Psoas muscle (tissue), 7 donors: ENCODE measurements at regions not wholly inside any gene's neighbourhood (a gene's known extent, or its start where the extent isn't known, plus 50 kb on each side); places are given as distances from the start of the nearest gene placed in this dataset.

Experiments used
- ATAC-seq, 4 donors: fragments of 200-7000 bp; cut with Tn5 transposase; one replicate each; pipeline ENCODE4 v1.9.1; 2020; ENCODE audit warnings: moderate library complexity in 3 of 4, mild to moderate bottlenecking in 2 of 4
- DNase-seq, 2 donors: peaks; one replicate each; pipeline ENCODE4 v3.0.0-alpha.2; 2020
- H3K27ac ChIP-seq: fragments of 200-600 bp; one replicate; pipeline ENCODE4 v1.8.0; 2022
- H3K27me3 ChIP-seq, 3 donors: fragments of 200-600 bp in 1 of 3; one replicate each; pipeline versions ENCODE4 v1.6.1 to v1.8.0; 2013 to 2022; ENCODE audit warnings: low read length in 2 of 3, mild to moderate bottlenecking in 2 of 3, moderate library complexity in 1 of 3; ENCODE audit not compliant: insufficient read depth in 3 of 3
- H3K36me3 ChIP-seq, 2 donors: fragments of 200-600 bp in 1 of 2; one replicate each; pipeline versions ENCODE4 v1.6.1 to v1.8.0; 2013 to 2022; ENCODE audit warnings: low read depth in 1 of 2, mild to moderate bottlenecking in 1 of 2, moderate library complexity in 1 of 2; ENCODE audit not compliant: insufficient read depth in 1 of 2
- H3K4me1 ChIP-seq: fragments of 200-600 bp; one replicate; pipeline ENCODE4 v1.8.0; 2022
- H3K4me3 ChIP-seq: fragments of 200-600 bp; one replicate; pipeline ENCODE4 v1.8.0; 2022; ENCODE audit warnings: mild to moderate bottlenecking
- H3K9me3 ChIP-seq: fragments of 200-600 bp; one replicate; pipeline ENCODE4 v1.8.0; 2022
- WGBS, 3 donors: extraction: QIAGEN DNeasy Blood & Tissue Kit; methylation state at CpG; one replicate each; pipeline versions ENCODE4 v1.1.6 to v1.1.7; 2013; 5-methylcytosine and 5-hydroxymethylcytosine counted together
- intact Hi-C, 2 donors: fragments of 100-400 bp; cut with DNase I; formaldehyde crosslinking; loops; one replicate each; pipeline versions ENCODE4 v1.11.0 to v1.14.2; 2022
- TF ChIP-seq, protein P1 (sequence below): fragments of 200-600 bp; IDR thresholded peaks from one replicate; pipeline ENCODE4 v1.8.0; 2022; ENCODE audit warnings: antibody characterized with exemption
- donor health status: healthy with polysubstance abuse.
- donor health status: DM: no; HTN: no; CAD: no; lungs with moderate emphysema.
- donor health status: Bipolar disorder and iron deficiency.
- donor health status: healthy.
- donor health status: DM: yes; HTN: yes; CAD: no.
- donor health status: DM: no; HTN: no; CAD: no.
- donor health status: DM: yes; HTN: yes; CAD: no.

DNA sequence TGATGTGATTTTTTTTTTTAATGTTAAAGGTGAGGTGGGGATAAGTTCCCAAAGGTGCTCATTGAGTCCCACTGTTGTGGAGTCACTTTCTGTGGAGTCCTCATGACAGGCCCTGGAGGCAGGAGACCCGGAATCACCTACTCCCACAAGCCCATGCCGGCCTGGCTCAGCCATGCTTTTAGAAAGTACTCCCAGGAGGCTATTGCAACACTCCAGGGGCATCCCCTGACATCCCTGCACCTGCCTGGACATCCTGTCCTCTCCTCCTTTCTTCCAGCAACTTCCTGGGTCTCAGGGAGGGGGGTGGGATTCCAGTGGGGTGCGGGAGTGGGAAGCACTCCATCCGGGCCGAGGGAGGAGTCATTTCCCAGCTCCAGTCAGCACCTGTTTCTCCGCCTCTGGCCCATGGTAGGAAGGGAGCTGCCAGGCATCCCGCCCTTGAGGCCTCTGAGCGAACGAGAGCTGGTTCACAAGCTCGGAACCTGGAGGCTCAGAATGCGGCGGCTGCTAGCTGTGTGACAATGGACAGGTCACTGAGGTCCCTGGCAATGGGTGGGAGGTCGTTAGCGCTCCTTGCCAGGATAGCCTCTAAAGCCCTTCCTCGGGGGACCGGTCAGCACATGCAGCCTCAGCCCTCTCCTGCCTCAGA, 163.9 kb upstream of the ID2 start:
- intact Hi-C loops: no loop called here
- Histone ChIP-seq H3K27me3 (no peaks in the 10 kb centered on the region), H3K4me3 (no peak overlapping the region), H3K36me3 (no peaks in the 10 kb centered on the region), H3K9me3 (no peaks in the 10 kb centered on the region), H3K27ac (no peak overlapping the region), H3K4me1 (no peaks in the 10 kb centered on the region)
- TF ChIP-seq, protein P1, sequence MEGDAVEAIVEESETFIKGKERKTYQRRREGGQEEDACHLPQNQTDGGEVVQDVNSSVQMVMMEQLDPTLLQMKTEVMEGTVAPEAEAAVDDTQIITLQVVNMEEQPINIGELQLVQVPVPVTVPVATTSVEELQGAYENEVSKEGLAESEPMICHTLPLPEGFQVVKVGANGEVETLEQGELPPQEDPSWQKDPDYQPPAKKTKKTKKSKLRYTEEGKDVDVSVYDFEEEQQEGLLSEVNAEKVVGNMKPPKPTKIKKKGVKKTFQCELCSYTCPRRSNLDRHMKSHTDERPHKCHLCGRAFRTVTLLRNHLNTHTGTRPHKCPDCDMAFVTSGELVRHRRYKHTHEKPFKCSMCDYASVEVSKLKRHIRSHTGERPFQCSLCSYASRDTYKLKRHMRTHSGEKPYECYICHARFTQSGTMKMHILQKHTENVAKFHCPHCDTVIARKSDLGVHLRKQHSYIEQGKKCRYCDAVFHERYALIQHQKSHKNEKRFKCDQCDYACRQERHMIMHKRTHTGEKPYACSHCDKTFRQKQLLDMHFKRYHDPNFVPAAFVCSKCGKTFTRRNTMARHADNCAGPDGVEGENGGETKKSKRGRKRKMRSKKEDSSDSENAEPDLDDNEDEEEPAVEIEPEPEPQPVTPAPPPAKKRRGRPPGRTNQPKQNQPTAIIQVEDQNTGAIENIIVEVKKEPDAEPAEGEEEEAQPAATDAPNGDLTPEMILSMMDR: no peak
- ATAC-seq (no peak), DNase-seq (no peak)
- WGBS, 3 donors: 66 to 70% (median 68%) methylated on average over 16 of the region's 16 CpGs

DNA sequence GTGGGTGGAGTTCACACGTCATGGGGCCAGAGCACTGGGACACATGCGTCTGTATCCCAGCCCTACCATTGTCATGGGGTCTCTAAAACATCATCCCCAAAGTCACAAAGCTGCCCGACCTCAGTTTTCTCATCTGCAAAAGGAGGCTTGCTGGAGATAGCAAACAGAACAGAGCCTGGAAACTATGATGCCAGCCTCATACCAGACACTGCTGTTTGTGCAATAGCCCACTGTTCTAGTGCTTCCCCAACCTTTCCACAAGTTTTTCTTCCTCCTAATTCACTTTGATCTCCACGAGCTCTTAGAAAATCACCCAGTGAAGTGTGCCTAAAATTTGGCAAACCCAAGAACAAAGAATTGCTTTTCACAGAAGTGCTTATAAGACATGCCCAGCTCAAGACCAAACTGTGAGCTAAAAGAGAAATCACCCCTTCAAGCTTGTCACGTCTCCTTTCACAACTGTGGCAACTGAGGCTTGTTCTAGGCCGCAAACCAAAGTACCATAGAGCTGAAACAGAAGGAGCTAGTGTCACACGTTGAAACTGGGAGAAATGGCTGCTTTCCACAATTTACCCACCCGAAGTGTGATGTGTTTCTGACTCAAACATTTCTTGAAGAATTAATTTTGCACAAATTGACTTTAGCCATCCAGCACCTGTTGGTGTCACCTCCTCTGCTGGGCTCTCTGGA, 162.7 kb upstream of the ID2 start:
- H3K4me1 ChIP-seq: no peaks in the 10 kb centered on the region
- DNase-seq (no peak), ATAC-seq (no peak)
- TF ChIP-seq, protein P1: no peak
- intact Hi-C loops: no loop called here
- H3K9me3 ChIP-seq: no peaks in the 10 kb centered on the region
- no peaks in the 10 kb centered on the region for H3K27me3 ChIP-seq
- no peaks in the 10 kb centered on the region for H3K36me3 ChIP-seq
- H3K4me3 ChIP-seq: no peak overlapping the region
- no peak overlapping the region for H3K27ac ChIP-seq
- 78 to 84% (median 83%) methylated on average over 8 of the region's 8 CpGs for WGBS, 3 donors

DNA sequence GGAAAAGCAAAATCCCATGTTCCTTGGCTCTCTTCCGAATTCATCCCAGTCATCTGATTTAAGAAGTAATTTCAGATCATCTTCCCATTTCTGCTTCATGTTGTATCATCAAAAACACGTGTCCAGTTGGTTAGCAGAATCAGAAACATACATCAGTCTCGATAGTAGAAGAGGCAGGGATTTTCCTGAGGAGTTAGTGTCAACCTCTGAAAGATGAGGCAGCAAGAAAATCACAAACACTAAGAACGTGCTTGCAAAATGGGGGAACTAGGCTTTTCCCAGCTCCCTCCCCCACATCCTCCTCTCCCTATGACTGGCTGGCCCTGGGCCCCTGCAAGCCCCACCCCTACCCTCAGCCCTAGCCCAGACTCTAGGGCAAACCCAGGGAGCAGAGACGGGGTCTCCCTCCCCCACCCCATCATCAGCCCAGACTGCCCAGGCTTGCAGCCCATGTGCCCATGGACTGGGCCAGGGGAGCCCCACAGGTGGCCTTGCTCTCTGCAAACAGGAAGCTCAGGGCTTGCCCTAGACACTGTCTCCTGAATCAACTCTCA, 161.0 kb upstream of the ID2 start:
- WGBS, 3 donors: 84 to 87% (median 85%) methylated on average over 5 of the region's 5 CpGs
- TF ChIP-seq, protein P1: no peak
- ATAC-seq (no peak), DNase-seq (no peak)
- Histone ChIP-seq H3K4me1 (peaks cover 4% of the 10 kb centered on the region), H3K27me3 (no peaks in the 10 kb centered on the region), H3K27ac (no peak overlapping the region), H3K36me3 (no peaks in the 10 kb centered on the region), H3K9me3 (no peaks in the 10 kb centered on the region), H3K4me3 (no peak overlapping the region)
- intact Hi-C loops: loop anchor here in 1 of 2 donors (5.0 kb wide), 1 partner anchor 166 kb away; no protein-coding TSS in a partner anchor

DNA sequence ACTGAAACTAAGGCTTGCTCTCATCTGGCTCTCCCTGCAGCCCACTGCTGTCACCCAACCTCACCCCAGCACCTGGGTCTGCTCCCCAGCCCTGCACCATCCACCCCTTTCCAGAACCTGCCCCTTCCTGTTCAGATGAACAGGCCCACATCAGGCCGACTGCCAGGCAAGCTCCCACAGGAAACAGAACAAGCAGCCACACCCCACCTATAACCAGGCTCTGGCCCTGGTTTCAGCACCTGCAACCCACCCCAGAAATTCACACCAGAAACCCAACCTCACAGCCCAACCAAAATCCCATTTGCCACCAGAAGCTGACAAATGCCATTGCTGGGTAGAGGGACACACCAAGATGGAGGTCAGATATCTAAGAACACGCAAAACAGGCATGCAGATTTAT, 159.2 kb upstream of the ID2 start:
- Histone ChIP-seq H3K36me3 (no peaks in the 10 kb centered on the region), H3K27ac (no peak overlapping the region), H3K4me3 (no peak overlapping the region), H3K9me3 (no peaks in the 10 kb centered on the region), H3K4me1 (peaks cover 6% of the 10 kb centered on the region), H3K27me3 (no peaks in the 10 kb centered on the region)
- 78 to 85% (median 83%) methylated on average over 2 of the region's 2 CpGs for WGBS, 3 donors
- TF ChIP-seq, protein P1: no peak
- ATAC-seq (no peak), DNase-seq (no peak)
- intact Hi-C loops: loop anchor here in 1 of 2 donors (5.0 kb wide), 1 partner anchor 165 kb away; no protein-coding TSS in a partner anchor
